Endothelial cell (in vitro differentiated cells): ENCODE measurements at regions not wholly inside any gene's neighbourhood (a gene's known extent, or its start where the extent isn't known, plus 50 kb on each side); places are given as distances from the start of the nearest gene placed in this dataset.

Experiments
- DNase-seq: peaks from one replicate; pipeline ENCODE4 v3.0.0; 2021; ENCODE audit warnings: low spot score
- H3K27ac Mint-ChIP-seq: one replicate; pipeline ENCODE4 v1.8.0; 2021; ENCODE audit warnings: mixed read lengths, inconsistent platforms; ENCODE audit not compliant: unreplicated experiment
- H3K27me3 Mint-ChIP-seq: one replicate; pipeline ENCODE4 v1.8.0; 2021; ENCODE audit warnings: mild to moderate bottlenecking, moderate library complexity, mixed read lengths, inconsistent platforms; ENCODE audit not compliant: unreplicated experiment
- H3K36me3 Mint-ChIP-seq: one replicate; pipeline ENCODE4 v1.8.0; 2021; ENCODE audit warnings: mild to moderate bottlenecking, low read depth, mixed read lengths, inconsistent platforms; ENCODE audit not compliant: unreplicated experiment
- H3K4me1 Mint-ChIP-seq: one replicate; pipeline ENCODE4 v1.8.0; 2021; ENCODE audit warnings: mild to moderate bottlenecking, mixed read lengths, inconsistent platforms; ENCODE audit not compliant: unreplicated experiment
- H3K4me3 Mint-ChIP-seq: one replicate; pipeline ENCODE4 v1.8.0; 2021; ENCODE audit warnings: mild to moderate bottlenecking, mixed read lengths, inconsistent platforms; ENCODE audit not compliant: unreplicated experiment
- H3K9me3 Mint-ChIP-seq: one replicate; pipeline ENCODE4 v1.8.0; 2021; ENCODE audit warnings: mixed read lengths, inconsistent platforms; ENCODE audit not compliant: unreplicated experiment
- TF ChIP-seq, protein P1 (sequence below): fragments of 200-600 bp; sonication (generic); IDR thresholded peaks from one replicate; pipeline ENCODE4 v1.5.0; 2021; ENCODE audit warnings: antibody characterized with exemption; ENCODE audit not compliant: unreplicated experiment

DNA sequence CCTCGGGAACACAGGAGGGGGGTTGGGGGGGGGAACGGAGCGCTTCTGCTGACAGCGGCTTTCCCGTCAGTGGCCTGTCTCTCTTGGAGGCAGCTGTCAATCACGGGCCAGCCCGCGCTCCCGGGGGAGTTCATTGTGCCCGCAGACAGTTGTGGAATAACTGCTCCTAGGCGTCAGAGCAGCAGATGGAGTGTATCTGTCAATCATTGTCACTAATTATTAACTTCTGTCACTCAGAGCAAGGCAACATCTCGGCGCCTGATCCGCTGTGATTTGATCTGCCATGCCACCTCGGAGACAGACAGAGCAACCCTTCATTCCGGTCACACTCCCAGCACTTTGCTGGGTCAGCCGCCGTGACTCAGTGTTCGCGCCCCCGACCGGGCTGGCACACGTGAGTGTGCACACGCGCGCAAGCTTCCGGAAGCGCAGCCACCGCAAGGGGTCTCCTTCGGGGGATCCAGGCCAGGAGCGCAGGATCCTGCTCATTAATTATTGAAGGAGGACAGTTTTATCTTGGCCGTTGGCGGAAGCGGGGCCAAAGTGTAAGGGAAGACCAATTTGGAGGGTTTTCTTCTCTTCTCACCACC lies 75.8 kb downstream of the RRAGC start:
- no peak overlapping the region for H3K27ac Mint-ChIP-seq
- DNase-seq = no peak
- no peaks in the 10 kb centered on the region for H3K27me3 Mint-ChIP-seq
- no peak overlapping the region for H3K4me3 Mint-ChIP-seq
- peaks cover 7% of the 10 kb centered on the region for H3K4me1 Mint-ChIP-seq
- TF ChIP-seq, protein P1, sequence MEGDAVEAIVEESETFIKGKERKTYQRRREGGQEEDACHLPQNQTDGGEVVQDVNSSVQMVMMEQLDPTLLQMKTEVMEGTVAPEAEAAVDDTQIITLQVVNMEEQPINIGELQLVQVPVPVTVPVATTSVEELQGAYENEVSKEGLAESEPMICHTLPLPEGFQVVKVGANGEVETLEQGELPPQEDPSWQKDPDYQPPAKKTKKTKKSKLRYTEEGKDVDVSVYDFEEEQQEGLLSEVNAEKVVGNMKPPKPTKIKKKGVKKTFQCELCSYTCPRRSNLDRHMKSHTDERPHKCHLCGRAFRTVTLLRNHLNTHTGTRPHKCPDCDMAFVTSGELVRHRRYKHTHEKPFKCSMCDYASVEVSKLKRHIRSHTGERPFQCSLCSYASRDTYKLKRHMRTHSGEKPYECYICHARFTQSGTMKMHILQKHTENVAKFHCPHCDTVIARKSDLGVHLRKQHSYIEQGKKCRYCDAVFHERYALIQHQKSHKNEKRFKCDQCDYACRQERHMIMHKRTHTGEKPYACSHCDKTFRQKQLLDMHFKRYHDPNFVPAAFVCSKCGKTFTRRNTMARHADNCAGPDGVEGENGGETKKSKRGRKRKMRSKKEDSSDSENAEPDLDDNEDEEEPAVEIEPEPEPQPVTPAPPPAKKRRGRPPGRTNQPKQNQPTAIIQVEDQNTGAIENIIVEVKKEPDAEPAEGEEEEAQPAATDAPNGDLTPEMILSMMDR = no peak
- no peaks in the 10 kb centered on the region for H3K36me3 Mint-ChIP-seq
- no peaks in the 10 kb centered on the region for H3K9me3 Mint-ChIP-seq

DNA sequence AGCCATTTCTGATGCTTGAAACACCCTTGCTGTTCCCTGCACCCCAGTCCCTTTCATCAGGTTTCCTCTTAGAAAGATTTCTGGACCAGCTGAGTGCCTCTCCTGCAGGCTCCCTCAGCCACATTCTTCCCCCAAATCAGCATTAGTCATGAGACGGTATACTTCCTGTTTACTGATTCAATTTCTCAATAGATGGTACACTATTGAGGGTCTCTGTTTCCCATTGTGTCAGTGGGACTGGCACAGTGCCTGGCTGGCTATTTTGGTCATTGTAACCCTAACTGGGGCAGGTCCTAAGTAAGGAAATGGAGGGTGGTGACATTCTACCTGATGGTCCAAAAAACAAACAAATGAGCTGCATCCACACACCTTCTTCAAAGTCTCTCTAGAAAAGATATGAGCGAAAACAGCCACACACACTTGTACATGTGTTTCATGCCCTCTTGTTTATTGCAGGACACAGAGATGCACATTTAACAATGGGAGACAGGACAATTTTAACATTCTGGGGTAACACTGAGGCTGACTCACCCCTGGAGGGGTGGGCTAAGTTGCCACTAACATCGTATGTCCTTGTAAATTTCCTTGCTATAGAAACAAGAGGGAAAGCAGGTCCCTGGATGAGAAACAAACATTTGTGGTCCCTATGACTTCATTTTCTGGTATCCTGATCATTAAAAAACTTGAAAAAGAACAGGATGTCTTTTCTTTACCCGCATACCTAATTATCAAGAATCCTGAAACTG lies 77.5 kb downstream of the RRAGC start:
- Mint-ChIP-seq H3K9me3 (no peaks in the 10 kb centered on the region), H3K4me1 (peaks cover 7% of the 10 kb centered on the region), H3K36me3 (no peaks in the 10 kb centered on the region), H3K27ac (no peak overlapping the region), H3K27me3 (no peaks in the 10 kb centered on the region), H3K4me3 (no peak overlapping the region)
- no peak for DNase-seq
- TF ChIP-seq, protein P1 = no peak

DNA sequence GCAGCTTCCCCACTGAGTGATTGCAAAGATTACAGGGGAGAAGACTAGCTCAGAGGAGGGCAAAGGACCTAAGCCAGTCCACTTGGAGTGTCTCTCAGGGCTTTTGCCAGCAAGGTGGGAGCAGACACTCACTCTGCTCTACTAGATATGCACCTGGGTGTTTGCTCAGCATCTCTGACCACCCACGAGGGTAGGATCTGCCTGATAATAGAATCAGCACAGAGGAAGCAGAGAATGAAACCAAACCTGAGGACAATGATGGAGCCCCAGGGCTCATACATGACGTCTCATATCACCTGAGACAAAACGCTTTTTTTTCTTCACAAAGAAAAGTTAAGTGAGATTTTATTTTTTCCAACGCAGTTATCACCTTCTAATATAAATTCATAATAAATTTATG lies 79.4 kb downstream of the RRAGC start:
- Mint-ChIP-seq H3K9me3 (no peaks in the 10 kb centered on the region), H3K27me3 (no peaks in the 10 kb centered on the region), H3K27ac (no peak overlapping the region), H3K36me3 (no peaks in the 10 kb centered on the region), H3K4me3 (no peak overlapping the region), H3K4me1 (peaks cover 7% of the 10 kb centered on the region)
- TF ChIP-seq, protein P1 = no peak
- no peak for DNase-seq

DNA sequence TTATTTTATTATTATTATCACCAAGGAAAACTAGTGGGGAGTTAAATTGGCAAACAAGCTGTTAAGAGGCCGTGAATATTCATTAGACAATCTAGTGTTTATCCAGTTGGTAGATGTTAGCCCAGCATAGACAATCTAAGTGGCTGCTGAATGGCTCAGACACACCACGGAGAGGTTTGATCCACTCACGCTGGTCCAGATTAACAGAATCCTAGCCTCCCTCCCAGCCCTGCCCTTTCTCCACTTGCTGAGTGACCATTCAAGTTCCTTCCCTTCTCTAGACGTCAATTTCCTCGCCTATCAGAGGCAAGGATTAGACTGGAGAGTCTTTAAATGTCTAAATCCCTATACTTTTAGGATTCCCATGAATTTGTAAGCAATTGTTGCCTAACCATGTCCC lies 80.1 kb downstream of the RRAGC start:
- Mint-ChIP-seq H3K27ac (no peak overlapping the region), H3K27me3 (no peaks in the 10 kb centered on the region), H3K9me3 (no peaks in the 10 kb centered on the region), H3K4me3 (no peak overlapping the region), H3K4me1 (peaks cover 7% of the 10 kb centered on the region), H3K36me3 (no peaks in the 10 kb centered on the region)
- TF ChIP-seq, protein P1 = no peak
- no peak for DNase-seq

DNA sequence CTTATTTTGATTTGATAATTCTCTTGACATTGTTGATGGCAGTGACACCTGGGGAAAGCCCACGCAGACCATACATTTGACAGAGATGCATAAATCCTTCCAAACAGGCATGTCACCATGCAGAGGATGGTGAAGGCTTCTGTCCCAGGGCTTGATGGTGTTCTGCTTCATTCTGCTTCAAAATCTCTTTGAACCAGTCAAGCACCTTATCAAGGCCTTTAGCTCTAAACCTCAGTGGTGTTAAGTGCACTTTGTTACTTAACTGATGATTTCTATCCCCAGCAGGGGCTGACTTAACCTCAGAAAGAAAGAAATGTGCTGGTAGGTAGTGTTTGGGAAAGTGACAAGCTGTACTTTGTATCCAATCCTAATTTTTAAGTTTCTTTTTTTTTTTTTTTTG lies 81.1 kb downstream of the RRAGC start:
- TF ChIP-seq, protein P1 = no peak
- no peak overlapping the region for H3K27ac Mint-ChIP-seq
- H3K4me3 Mint-ChIP-seq = no peak overlapping the region
- DNase-seq = no peak
- H3K9me3 Mint-ChIP-seq = no peaks in the 10 kb centered on the region
- H3K4me1 Mint-ChIP-seq = peaks cover 7% of the 10 kb centered on the region
- no peaks in the 10 kb centered on the region for H3K36me3 Mint-ChIP-seq
- H3K27me3 Mint-ChIP-seq = no peaks in the 10 kb centered on the region
